ENCODE measurements at regions not wholly inside any gene's neighbourhood (a gene's known extent, or its start where the extent isn't known, plus 50 kb on each side); places are given as distances from the start of the nearest gene placed in this dataset.
"Not testable (repeated sequence)": the region's sequence is repeated elsewhere in the genome, so short reads cannot be mapped to it uniquely, and the experiment has no call there.

GRCh38 chr11:23471878-23472277 is 611.6 kb upstream of the CCDC179 start:
- DNase-seq (ENCODE audit: low read depth in 3 of 3): no peak

DNA sequence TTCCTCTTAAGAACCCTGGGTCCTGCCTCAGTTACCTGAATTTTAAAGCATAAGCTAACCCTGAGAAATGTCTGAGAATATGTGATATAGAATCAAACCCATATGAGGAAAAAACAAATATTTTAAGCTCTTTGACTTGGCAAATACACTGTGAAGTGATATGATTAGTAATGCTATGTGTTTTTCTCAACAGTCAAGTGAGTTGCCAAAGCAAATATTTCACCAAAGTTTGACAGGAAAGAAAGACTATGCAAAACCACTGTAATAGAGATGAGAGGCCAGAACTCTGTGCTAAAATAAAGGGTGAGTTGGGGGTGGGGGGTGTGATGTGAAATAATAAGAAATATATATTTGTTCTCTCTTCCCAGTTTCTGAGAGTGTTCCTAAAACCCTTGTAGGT is 613.5 kb upstream of the CCDC179 start:
- DNase-seq (ENCODE audit: low read depth in 3 of 3): no peak

- DNase-seq (ENCODE audit: low read depth in 3 of 3): no peak
These were observed 620.5 kb upstream of the CCDC179 start for GRCh38 chr11:23480736-23481135.

- not testable (repeated sequence) for DNase-seq (ENCODE audit: low read depth in 3 of 3)
These were observed 623.9 kb upstream of the CCDC179 start for GRCh38 chr11:23484146-23484545.

DNA sequence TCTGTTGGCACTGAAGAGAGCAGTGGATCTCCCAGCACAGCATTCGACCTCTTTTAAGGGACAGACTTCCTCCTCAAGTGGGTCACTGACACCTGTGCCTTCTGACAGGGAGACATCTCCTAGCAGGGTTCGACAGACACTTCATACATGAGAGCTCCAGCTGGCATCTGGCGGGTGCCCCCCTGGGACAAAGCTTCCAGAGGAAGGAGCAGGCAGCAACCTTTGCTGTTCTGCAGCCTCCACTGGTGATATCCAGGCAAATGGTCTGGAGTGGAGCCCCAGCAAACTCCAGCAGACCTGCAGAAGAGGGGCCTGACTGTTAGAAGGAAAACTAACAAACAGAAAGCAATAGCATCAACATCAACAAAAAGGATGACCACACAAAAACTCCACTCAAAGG is 624.3 kb upstream of the CCDC179 start:
- not testable (repeated sequence) for DNase-seq (ENCODE audit: low read depth in 3 of 3)

- no peak for DNase-seq (ENCODE audit: low read depth in 3 of 3)
These were observed 630.4 kb upstream of the CCDC179 start for GRCh38 chr11:23490557-23491235.

GRCh38 chr11:23494981-23495380 is 634.7 kb upstream of the CCDC179 start:
- no peak for DNase-seq (ENCODE audit: low read depth in 3 of 3)

GRCh38 chr11:23496340-23496739 is 636.1 kb upstream of the CCDC179 start:
- no peak for DNase-seq (ENCODE audit: low read depth in 3 of 3)

- no peak for DNase-seq (ENCODE audit: low read depth in 3 of 3)
These were observed 636.8 kb upstream of the CCDC179 start for GRCh38 chr11:23497040-23497439.

DNA sequence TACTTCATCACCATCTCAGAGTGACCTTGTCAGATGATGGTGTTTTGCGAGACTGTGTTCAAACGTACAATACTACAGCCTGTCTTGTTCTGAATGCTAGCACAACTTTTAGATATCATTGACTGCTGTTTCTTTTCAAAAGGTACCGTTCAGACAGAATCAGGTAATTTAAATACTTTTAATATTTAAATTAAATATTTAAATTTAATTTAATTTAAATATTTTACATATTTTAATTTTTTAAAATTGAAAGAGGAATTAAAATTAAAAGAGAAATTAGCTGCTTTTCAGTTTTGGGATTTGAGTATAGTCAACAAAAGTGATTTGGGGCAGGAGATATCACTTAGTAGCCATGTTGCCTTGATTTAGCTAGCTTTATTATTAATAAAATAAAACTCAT is 642.1 kb upstream of the CCDC179 start:
- DNase-seq (ENCODE audit: low read depth in 3 of 3): no peak

DNA sequence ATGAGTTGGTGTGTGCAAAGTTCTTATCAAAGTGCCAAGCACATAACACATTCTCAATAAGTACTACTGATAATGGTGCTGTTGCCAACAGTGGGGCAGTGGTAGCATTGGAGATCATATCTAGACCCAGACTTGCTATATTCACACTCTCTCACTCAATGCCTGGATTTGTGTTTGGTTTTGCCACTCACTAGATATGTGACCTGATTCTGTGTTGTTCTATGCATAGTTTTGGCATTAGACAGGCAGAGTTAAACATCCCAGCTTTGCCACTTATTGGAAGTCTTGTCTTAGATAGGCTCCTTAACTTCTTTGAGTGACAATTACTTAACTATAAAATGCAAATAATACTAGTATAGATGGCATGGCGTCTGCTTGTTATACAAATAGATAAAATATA is 642.6 kb upstream of the CCDC179 start:
- DNase-seq (ENCODE audit: low read depth in 3 of 3): no peak

GRCh38 chr11:23509023-23509422 is 648.7 kb upstream of the CCDC179 start:
- DNase-seq (ENCODE audit: low read depth in 3 of 3): no peak

DNA sequence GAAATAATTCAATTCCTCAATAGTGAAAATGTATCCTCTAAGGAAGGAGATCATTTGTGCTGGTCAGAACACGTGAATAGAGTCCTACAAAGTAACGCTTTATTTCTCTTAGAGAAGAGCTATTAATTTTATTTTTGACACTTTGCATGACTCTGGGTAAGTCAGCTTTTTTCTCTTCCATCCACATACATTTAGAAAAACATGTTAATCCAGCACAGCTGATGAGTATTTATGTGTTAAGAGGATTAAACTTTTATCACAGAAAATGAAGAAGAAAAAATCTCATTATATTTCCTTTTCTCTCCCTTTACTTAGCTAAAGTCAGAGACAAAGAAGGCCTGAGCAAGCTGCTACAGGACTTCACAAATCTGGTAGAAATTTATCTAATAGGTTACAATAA is 649.5 kb upstream of the CCDC179 start:
- DNase-seq (ENCODE audit: low read depth in 3 of 3): no peak

GRCh38 chr11:23519194-23519593 is 658.9 kb upstream of the CCDC179 start:
- DNase-seq (ENCODE audit: low read depth in 3 of 3): no peak

- DNase-seq (ENCODE audit: low read depth in 3 of 3): no peak
These were observed 660.1 kb upstream of the CCDC179 start for GRCh38 chr11:23520226-23520960.

DNA sequence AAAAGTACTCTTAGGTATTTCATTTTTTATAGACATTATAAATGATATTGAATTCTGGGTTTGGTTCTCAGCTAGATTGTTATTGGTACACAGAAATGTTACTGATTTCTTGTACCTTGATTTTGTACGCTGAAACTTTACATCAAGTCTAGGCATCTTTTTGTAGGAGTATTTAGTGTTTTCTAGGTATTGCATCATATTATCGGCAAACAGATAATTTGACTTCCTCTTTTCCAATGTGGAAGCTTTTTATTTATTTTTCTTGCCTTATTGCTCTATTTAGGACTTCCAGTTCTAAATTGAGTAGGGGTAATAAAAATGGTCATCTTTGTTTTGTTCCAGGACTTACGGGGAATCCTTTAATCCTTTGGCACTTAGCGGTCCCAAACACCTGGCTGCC is 676.6 kb upstream of the CCDC179 start:
- no peak for DNase-seq (ENCODE audit: low read depth in 3 of 3)

DNA sequence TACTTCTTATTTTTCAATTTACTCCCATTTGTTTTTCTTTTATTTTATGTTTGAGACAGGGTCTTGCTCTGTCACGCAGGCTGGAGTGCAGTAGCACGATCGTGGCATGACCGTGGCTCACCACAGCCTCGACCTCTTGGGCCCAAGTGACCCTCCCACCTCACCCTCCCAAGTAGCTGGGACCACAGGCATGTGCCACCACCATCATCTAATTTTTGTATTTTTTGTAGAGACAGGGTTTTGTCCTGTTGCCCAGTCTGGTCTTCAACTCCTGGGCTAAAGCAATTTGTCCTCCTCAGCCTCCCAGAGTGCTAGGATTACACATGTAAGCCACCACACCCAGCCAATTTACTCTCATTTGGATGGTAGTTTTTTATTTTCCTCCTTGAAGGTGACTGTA is 679.3 kb upstream of the CCDC179 start:
- no peak for DNase-seq (ENCODE audit: low read depth in 3 of 3)

DNA sequence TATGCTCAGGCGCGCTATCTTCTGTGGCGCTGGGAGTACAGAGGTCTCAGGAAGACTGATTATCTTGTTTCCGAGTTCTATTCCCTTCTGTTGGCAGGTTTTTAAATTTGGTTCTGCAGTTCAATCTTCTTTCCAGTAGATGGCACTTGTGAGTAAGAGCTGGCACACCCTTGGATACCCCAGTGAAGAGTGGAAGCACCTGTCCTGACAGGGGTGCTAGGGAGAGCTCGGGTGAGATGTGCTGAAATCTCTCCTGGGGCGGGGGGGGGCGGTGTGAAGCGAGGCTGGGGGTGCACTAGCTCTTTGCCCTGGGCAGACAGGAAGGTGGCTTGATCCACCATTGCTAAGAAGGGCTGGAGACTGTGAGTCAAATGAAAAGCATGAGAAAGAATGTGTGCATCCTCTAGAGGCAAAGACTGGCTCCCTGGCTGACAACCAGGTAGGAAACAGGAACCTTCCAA is 679.9 kb upstream of the CCDC179 start:
- no peak for DNase-seq (ENCODE audit: low read depth in 3 of 3)

DNA sequence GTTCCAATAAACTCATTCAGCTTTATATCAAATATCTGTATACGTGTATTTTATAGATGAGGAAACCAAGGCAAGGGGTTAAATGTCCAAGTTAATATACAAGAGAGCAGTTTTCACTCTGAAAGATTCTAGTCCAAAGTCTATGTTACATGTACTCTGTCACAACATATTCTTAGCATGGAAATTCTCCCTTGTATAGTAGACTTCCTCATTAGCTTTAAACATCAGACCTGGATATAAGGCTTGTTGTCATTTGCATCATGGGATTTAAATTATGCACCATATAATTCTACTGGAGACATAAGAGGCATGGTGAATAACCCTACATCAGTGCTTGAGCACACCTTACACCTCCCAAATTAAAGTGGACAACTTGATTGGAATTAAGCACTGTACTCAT is 681.9 kb upstream of the CCDC179 start:
- no peak for DNase-seq (ENCODE audit: low read depth in 3 of 3)

- DNase-seq (ENCODE audit: low read depth in 3 of 3): no peak
These were observed 682.5 kb upstream of the CCDC179 start for GRCh38 chr11:23542816-23543215.

GRCh38 chr11:23543651-23544222 is 683.5 kb upstream of the CCDC179 start:
- DNase-seq (ENCODE audit: low read depth in 3 of 3): no peak

- no peak for DNase-seq (ENCODE audit: low read depth in 3 of 3)
These were observed 691.4 kb upstream of the CCDC179 start for GRCh38 chr11:23551706-23552105.

DNA sequence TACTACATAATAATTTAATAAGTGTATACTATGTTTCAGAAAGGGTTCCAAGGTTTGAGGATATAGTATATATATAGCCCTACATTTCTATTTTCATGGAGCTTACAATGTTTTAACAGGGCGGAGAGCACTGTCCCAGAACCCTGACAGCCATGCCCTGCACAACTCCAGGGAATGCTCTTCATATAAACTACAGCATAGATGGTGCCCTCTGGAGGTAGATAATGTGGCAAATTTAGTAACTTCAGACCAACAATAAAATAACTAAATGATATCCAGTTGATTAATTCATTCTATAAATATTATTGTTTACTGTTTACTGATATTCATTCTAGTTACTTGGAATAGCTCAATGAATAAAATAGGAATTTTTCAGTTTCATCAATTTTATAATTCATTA is 693.7 kb upstream of the CCDC179 start:
- no peak for DNase-seq (ENCODE audit: low read depth in 3 of 3)
